ENCODE measurements at regions not wholly inside any gene's neighbourhood (a gene's known extent, or its start where the extent isn't known, plus 50 kb on each side); places are given as distances from the start of the nearest gene placed in this dataset.

GRCh38 chr18:5600378-5601071 is 56.7 kb upstream of the EPB41L3 start:
- DNase-seq, result no peak

- DNase-seq, result no peak
Observed at GRCh38 chr18:5596585-5596984, 52.8 kb upstream of the EPB41L3 start.
